Brain microvascular endothelial cell (primary cell): ENCODE measurements at regions not wholly inside any gene's neighbourhood (a gene's known extent, or its start where the extent isn't known, plus 50 kb on each side); places are given as distances from the start of the nearest gene placed in this dataset.
A peak's percentile ranks its signal among the peaks of the same experiment; 100 is the strongest.

ENCODE experiments used
- DNase-seq: peaks from one replicate; pipeline ENCODE4 v3.0.0-alpha.2; 2020
- H3K27ac ChIP-seq: fragments of 250-450 bp; sonication (Bioruptor Pico); 2 replicates; pipeline ENCODE4 v1.5.1; 2020; ENCODE audit warnings: mild to moderate bottlenecking, moderate library complexity
- H3K27me3 ChIP-seq: fragments of 250-450 bp; sonication (Bioruptor Pico); replicated peaks from 2 replicates; pipeline ENCODE4 v1.5.1; 2020; ENCODE audit warnings: mild to moderate bottlenecking
- H3K36me3 ChIP-seq: fragments of 250-450 bp; sonication (Bioruptor Pico); replicated peaks from 2 replicates; pipeline ENCODE4 v1.5.1; 2020; ENCODE audit warnings: mild to moderate bottlenecking
- H3K4me3 ChIP-seq: 2 replicates; pipeline ENCODE4 v1.5.1; 2011; ENCODE audit warnings: low read depth, mild to moderate bottlenecking, control low read depth, low read length, moderate library complexity
- CTCF ChIP-seq: IDR thresholded peaks from 2 replicates; pipeline ENCODE4 v1.5.1; 2011; ENCODE audit warnings: low read depth, mild to moderate bottlenecking, moderate library complexity, low read length, control low read depth, inconsistent platforms; ENCODE audit errors: missing control alignments
- in situ Hi-C: cut with HindIII; loops from 2 replicates; pipeline ENCODE4 v1.10.0; 2017; ENCODE audit warnings: low sequenced_read_pairs, low pct_ligation_motif_present

DNA sequence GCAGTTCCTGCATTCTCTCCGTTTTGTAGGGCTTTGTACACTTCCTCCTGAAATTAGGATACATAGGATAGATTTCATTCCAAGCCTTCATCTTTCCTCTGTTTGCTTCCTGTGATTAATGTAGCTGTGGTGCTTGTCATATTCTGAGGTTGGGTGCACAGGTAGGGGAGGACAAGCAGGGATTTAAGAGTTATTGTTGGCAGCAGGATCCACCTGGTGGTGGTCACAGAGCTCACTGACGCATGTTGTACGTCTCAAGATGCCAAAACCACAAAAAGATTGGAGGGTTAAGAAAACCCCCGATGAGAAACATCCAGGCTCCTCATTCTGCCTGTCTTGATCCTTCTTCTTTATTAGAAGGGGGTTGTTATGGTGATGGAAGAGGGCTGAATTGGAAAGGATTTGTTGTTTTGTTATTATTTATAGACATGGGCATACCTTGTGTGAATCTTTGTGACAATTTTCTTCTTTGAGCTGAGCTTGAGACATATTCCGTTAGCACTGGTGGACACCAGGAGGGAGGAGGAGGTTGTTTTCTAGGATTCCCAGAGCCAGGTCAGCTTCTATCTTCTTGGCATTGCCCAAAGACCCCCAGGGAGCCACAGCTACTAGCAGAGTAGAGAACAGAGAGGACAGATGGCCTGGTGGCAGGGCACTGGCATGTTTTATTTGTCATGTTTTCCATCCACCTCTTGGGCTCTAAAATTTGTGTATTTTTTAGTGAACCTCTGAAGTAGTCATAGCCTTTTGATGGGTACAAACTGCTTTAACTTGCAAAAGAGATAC lies 57.7 kb upstream of the LARS2 start:
- no peak for DNase-seq
- Histone ChIP-seq H3K36me3 (no peaks in the 10 kb centered on the region), H3K4me3 (no peak overlapping the region), H3K27me3 (peaks cover 19% of the 10 kb centered on the region), H3K27ac (no peak overlapping the region)
- in situ Hi-C loops: no loop called here
- no peak for TF ChIP-seq CTCF

- Histone ChIP-seq H3K4me3 (no peak overlapping the region), H3K27ac (no peak overlapping the region), H3K36me3 (no peaks in the 10 kb centered on the region), H3K27me3 (peaks cover 19% of the 10 kb centered on the region)
- DNase-seq: no peak
- in situ Hi-C loops: no loop called here
- no peak for TF ChIP-seq CTCF
These were observed 55.9 kb upstream of the LARS2 start for GRCh38 chr3:45332493-45332892.

DNA sequence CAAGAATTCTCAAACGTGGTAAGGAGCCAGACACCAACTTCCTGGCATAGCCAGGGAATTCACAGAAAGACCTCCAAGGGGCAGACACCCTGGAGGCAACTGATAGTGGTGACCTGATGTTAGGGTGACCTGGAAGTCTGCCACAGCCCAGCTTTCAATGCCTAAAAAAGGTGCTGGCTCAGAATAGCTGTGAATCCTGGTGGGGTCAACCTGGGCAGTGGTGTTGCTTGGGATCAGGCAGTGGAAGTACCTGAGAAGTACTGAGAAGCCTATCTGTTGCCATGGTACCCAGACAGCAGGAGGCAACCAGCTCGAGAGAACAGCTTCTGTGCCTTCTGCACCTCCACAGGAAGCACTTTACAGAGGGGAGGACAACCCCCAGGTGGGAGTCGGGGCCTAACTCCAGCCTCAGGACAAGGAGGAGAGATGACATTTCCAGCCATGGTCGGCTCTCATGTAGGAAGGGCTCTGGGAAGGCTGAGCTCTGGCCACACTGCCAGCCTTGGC lies 55.4 kb upstream of the LARS2 start:
- H3K27me3 ChIP-seq: peaks cover 20% of the 10 kb centered on the region
- no peak for TF ChIP-seq CTCF
- no peak for DNase-seq
- no peaks in the 10 kb centered on the region for H3K36me3 ChIP-seq
- H3K4me3 ChIP-seq: no peak overlapping the region
- no peak overlapping the region for H3K27ac ChIP-seq
- in situ Hi-C loops: no loop called here

DNA sequence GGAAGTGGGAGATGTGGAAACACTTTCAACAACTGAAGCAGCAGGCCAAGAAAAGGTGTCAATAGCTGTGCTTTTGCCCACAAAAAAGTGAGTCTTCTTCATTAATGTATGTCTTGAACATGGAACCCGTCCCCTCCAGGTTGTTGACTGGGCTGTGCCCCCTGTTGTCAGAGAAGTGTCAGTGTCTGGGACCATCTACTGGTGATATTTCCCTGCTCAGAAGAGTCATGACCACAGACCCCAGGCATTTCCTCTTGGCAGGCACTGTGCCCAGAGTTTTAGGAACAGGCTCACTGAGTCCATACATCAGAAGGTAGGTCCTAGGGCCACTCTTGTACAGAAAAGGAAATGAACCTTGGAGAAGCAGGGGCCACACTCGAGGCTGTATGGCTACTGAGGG lies 54.8 kb upstream of the LARS2 start:
- in situ Hi-C loops: no loop called here
- Histone ChIP-seq H3K27ac (no peak overlapping the region), H3K36me3 (no peaks in the 10 kb centered on the region), H3K4me3 (no peak overlapping the region), H3K27me3 (peaks cover 22% of the 10 kb centered on the region)
- TF ChIP-seq CTCF: peak; percentile 31
- peak; percentile 25 for DNase-seq

- Histone ChIP-seq H3K4me3 (no peak overlapping the region), H3K27me3 (peaks cover 11% of the 10 kb centered on the region), H3K36me3 (no peaks in the 10 kb centered on the region), H3K27ac (no peak overlapping the region)
- in situ Hi-C loops: no loop called here
- DNase-seq: no peak
- no peak for TF ChIP-seq CTCF
These were observed 50.4 kb upstream of the LARS2 start for GRCh38 chr3:45337839-45338470.
